ENCODE measurements at regions not wholly inside any gene's neighbourhood (a gene's known extent, or its start where the extent isn't known, plus 50 kb on each side); places are given as distances from the start of the nearest gene placed in this dataset.

DNA sequence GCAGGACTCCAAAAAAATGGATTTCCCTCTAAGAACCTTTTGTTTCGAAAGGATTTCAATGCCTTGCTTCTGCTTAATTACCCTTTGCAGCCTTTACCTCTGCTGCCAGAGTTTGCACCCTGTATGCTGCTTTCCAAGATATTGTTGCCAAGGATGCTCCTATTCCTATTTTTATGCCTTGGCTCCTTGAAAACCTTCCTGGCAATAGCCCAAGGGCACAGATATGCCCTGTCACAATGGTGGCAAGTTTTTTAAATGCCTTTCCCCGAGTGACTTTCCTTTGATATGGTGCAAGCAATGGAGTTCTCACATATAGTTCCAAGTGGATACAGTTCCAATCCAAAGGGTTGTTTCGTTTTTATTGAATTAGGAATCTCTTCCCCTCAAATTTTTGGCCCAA, 1983.0 kb downstream of the MRPL39 start:
- TF ChIP-seq, protein P1, sequence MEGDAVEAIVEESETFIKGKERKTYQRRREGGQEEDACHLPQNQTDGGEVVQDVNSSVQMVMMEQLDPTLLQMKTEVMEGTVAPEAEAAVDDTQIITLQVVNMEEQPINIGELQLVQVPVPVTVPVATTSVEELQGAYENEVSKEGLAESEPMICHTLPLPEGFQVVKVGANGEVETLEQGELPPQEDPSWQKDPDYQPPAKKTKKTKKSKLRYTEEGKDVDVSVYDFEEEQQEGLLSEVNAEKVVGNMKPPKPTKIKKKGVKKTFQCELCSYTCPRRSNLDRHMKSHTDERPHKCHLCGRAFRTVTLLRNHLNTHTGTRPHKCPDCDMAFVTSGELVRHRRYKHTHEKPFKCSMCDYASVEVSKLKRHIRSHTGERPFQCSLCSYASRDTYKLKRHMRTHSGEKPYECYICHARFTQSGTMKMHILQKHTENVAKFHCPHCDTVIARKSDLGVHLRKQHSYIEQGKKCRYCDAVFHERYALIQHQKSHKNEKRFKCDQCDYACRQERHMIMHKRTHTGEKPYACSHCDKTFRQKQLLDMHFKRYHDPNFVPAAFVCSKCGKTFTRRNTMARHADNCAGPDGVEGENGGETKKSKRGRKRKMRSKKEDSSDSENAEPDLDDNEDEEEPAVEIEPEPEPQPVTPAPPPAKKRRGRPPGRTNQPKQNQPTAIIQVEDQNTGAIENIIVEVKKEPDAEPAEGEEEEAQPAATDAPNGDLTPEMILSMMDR (IDR thresholded peaks at IDR 0.05): no peak

DNA sequence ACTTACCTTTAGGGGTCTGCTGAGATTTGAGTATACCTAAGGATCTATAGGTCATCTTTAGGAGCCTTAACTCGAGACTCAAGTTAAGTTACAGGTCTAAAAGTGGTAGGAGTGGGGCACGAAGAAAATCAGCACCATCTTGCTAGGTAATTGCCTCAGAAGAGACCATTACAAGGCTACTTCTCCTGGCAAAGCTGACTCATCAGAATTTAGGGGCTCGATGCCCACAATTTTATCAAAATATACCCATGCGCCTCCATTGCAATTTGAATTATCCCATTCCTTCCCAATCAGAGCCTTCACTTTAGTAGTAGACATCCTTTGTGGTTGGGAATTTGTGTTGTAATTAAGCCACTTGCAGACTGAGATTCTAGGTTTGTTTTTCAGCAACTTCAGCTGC, 1994.3 kb downstream of the MRPL39 start:
- DNase-seq (ENCODE audit: low spot score): no peak
- H3K27ac ChIP-seq: no peak overlapping the region
- TF ChIP-seq, protein P1 (IDR thresholded peaks at IDR 0.05): no peak

More for the DNA sequence above, 1983.0 kb downstream of the MRPL39 start:
- Histone ChIP-seq H3K27ac (no peak overlapping the region), H3K4me3 (no peak overlapping the region)
- DNase-seq (ENCODE audit: low spot score): no peak

DNA sequence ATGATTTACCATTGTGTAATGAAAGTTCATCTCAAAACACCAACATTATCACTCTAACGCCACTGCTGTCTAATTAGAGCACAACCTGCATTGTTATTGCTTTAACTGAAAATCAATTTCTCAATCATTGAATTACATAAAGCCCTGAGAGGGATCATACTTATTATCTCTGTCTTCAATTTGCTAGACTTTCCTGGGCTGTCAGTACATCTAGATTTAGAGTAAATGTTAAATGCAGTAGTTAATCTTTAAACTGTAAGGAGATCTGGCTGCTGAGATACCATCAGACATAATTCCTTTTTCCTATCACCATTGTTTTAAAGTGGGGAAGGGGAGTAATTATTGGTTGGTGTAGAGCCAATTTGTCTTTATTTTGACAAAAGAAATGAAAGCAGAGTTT, 1995.1 kb downstream of the MRPL39 start:
- DNase-seq (ENCODE audit: low spot score): no peak
- Histone ChIP-seq H3K27ac (no peak overlapping the region), H3K4me3 (no peak overlapping the region)
- TF ChIP-seq, protein P1 (IDR thresholded peaks at IDR 0.05): no peak

More for the DNA sequence above, 1994.3 kb downstream of the MRPL39 start:
- H3K4me3 ChIP-seq: no peak overlapping the region

DNA sequence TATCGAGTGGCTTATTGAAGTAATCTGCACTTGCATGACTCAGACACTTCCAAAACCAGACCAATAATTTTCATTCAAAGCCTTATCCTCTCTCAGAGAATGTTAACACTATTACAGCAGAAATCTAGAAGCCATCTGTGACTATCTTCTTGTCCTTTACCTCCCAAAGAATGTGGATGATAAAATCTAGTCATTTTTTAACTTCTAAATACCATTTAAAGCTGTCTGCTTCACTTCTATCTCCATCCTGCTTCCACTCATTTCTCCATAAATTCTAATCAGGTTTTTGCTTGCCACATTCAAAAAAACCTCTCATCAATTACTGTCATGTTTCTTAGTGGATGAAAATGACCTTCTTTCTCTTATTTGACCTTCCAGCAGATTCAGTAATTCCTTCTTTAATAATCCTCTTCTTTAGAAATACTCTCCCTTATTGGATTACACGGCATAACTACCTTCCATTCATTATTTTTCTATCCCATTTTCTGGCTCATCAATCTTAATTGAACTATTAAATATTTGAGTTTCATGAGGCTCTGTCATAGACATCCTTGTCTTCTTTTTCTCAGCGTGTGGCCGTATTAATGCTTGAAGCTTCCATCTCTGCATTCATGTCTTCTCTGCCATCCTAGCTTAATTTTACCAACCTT, 1999.4 kb downstream of the MRPL39 start:
- H3K4me3 ChIP-seq: no peak overlapping the region
- TF ChIP-seq, protein P1 (IDR thresholded peaks at IDR 0.05): no peak
- DNase-seq (ENCODE audit: low spot score): no peak
- no peak overlapping the region for H3K27ac ChIP-seq

DNA sequence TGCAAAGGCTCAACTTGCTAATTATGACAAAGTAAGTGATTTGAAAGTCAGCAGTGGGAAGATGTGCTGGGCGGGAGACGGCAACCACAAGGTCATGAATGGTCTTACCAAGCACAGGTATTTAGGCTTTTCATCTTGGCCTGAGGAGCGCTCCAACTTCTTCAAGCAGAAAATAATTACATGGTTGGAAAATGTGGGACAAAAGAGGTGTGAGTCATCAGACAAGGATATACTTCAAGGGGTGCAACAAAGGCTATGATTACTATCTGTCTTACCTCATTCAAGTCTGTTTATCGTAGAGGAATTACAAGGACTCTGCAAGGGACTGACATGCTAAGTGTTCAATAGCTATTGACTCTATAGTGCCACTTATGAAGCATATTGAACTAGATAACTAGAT, 2005.7 kb downstream of the MRPL39 start:
- Histone ChIP-seq H3K27ac (no peak overlapping the region), H3K4me3 (no peak overlapping the region)
- DNase-seq (ENCODE audit: low spot score): no peak
- TF ChIP-seq, protein P1 (IDR thresholded peaks at IDR 0.05): no peak

DNA sequence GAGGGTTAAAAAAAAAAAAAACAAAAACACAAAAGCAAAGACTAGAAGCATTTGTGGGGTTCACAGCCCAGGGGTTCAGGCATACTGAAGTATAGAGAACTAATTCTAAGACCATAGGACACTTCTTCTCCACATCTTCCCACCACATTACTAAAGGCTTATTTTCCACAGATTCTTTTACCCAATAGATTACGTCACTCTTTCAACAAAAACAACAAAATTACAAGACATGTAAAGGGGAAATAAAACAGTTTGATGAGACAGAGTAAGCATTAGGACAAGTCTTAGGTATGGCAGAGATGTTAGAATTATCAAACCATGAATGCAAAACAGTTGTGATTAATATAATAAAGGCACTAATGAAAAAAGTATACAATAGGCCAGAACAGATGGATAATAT, 2013.7 kb downstream of the MRPL39 start:
- no peak for DNase-seq (ENCODE audit: low spot score)
- no peak overlapping the region for H3K27ac ChIP-seq
- H3K4me3 ChIP-seq: no peak overlapping the region
- TF ChIP-seq, protein P1 (IDR thresholded peaks at IDR 0.05): no peak

DNA sequence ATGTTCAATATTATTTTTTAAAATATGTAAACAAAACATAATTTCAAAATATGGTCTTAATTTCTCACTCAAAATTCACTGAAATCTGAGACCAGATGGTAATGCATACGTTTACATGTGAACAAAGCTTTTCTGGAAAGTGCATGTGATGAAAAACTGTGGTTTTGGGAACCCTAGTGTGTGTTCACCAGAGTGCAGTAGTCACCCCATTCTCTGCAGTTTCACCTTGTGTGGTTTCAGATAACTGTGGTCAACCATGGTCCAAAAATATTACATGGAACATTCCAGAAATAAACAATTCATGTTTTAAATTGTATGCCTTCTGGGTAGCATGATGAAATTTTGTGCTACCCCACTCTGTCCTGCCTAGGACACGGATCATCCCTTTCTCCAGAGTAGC, 2021.9 kb downstream of the MRPL39 start:
- Histone ChIP-seq H3K27ac (no peak overlapping the region), H3K4me3 (no peak overlapping the region)
- DNase-seq (ENCODE audit: low spot score): no peak
- TF ChIP-seq, protein P1 (IDR thresholded peaks at IDR 0.05): no peak
